HepG2 (cell line): ENCODE measurements at regions not wholly inside any gene's neighbourhood (a gene's known extent, or its start where the extent isn't known, plus 50 kb on each side); places are given as distances from the start of the nearest gene placed in this dataset.

ENCODE experiments used
- ATAC-seq: fragments of 200-7000 bp; cut with Tn5 transposase; 3 replicates; pipeline ENCODE4 v1.9.1; 2020; ENCODE audit warnings: mild to moderate bottlenecking, moderate library complexity
- BruUV-seq: library from RNA; stranded (reverse); fragments of 400-500 nt; replicated peaks from 2 replicates; lab custom pipeline; 2021; lab: Mats Ljungman, UMichigan
- CTCF ChIA-PET: fragments of 300-600 bp; formaldehyde crosslinking; extraction: SDS; loops from one replicate; lab custom pipeline; 2021; ENCODE audit warnings: low total read pairs, inconsistent platforms, low intra/inter-chr PET ratio; lab: Yijun Ruan, JAX
- POLR2A ChIA-PET: fragments of 350-600 bp; sonication (Branson Sonifier 250); formaldehyde crosslinking; loops from one replicate; lab custom pipeline; 2020; ENCODE audit warnings: antibody characterized with exemption, inconsistent platforms; lab: Yijun Ruan, JAX
- DNase-seq: peaks from one replicate; pipeline ENCODE4 v3.0.0-alpha.2; 2015; ENCODE audit warnings: low spot score
- FAIRE-seq: peaks from 3 replicates; lab custom pipeline; 2011; peaks lifted over from hg19 to GRCh38; lab: Jason Lieb, UNC
- H2AFZ ChIP-seq: one replicate; pipeline ENCODE4 v1.6.1; 2011; ENCODE audit warnings: low read length, inconsistent platforms
- H3K27ac ChIP-seq: fragments of 300-600 bp; 3 replicates; pipeline ENCODE4 v1.8.0; 2011; ENCODE audit warnings: mixed run types, mild to moderate bottlenecking, mixed read lengths, low read length, inconsistent platforms; ENCODE audit not compliant: insufficient read depth; ENCODE audit errors: extremely low read length
- H3K27me3 ChIP-seq, 2 experiments: fragments of 200-600 bp in 1 of 2; 2 replicates in 1 of 2; 3 replicates in 1 of 2; pipeline versions ENCODE4 v1.6.0 to v1.8.0; 2011; ENCODE audit warnings: low read length in 2 of 2, mild to moderate bottlenecking in 2 of 2, moderate library complexity in 2 of 2, inconsistent platforms in 1 of 2; ENCODE audit not compliant: insufficient read depth in 2 of 2, control insufficient read depth in 1 of 2
- H3K36me3 ChIP-seq, 2 experiments: fragments of 200-600 bp in 1 of 2; replicated peaks in 1 of 2; 2 replicates in 1 of 2; 3 replicates in 1 of 2; pipeline versions ENCODE4 v1.5.1 to v1.8.0; 2011; ENCODE audit warnings: low read length in 2 of 2, inconsistent platforms in 1 of 2; ENCODE audit not compliant: insufficient read depth in 2 of 2, control insufficient read depth in 1 of 2
- H3K4me1 ChIP-seq: 2 replicates; pipeline ENCODE4 v1.5.1; 2012; ENCODE audit warnings: low read length, inconsistent platforms; ENCODE audit not compliant: insufficient read depth
- H3K4me2 ChIP-seq: 2 replicates; pipeline ENCODE4 v1.6.0; 2011; ENCODE audit warnings: low read depth, low read length, inconsistent platforms
- H3K4me3 ChIP-seq, 3 experiments: fragments of 200-600 bp in 1 of 3; sonication (generic), shearing (Covaris generic) in 1 of 3; replicated peaks in 1 of 3; 2 replicates each; pipeline ENCODE4 v1.5.1; 2011 to 2016; ENCODE audit warnings: low read length in 3 of 3, inconsistent platforms in 2 of 3, low read depth in 2 of 3, mild to moderate bottlenecking in 2 of 3, control low read depth in 1 of 3, mixed read lengths in 1 of 3; ENCODE audit not compliant: insufficient read depth in 1 of 3
- H3K79me2 ChIP-seq: one replicate; pipeline ENCODE4 v1.6.1; 2011; ENCODE audit warnings: low read length, inconsistent platforms; ENCODE audit not compliant: insufficient read depth
- H3K9ac ChIP-seq: 2 replicates; pipeline ENCODE4 v1.6.0; 2011; ENCODE audit warnings: mild to moderate bottlenecking, low read depth, low read length, inconsistent platforms; ENCODE audit not compliant: insufficient read depth
- H3K9me3 ChIP-seq: 2 replicates; pipeline ENCODE4 v1.5.1; 2012; ENCODE audit warnings: mild to moderate bottlenecking, low read length
- H4K20me1 ChIP-seq: 2 replicates; pipeline ENCODE4 v1.6.0; 2011; ENCODE audit warnings: inconsistent platforms, mild to moderate bottlenecking, low read length, moderate library complexity; ENCODE audit not compliant: insufficient read depth
- ATF7 ChIP-seq, 2 experiments: fragments of 450-650 bp in 1 of 2; sonication (generic) in 1 of 2; formaldehyde crosslinking in 1 of 2; IDR thresholded peaks; 2 replicates each; pipeline versions ENCODE4 v1.4.0 to v1.6.1; 2016 to 2020; ENCODE audit warnings: antibody characterized with exemption in 1 of 2, mild to moderate bottlenecking in 1 of 2, missing genetic modification reagents in 1 of 2
- CREB1 ChIP-seq, 2 experiments: fragments of 450-650 bp in 1 of 2; IDR thresholded peaks; 2 replicates each; pipeline ENCODE4 v1.6.1; 2016 to 2017; ENCODE audit warnings: control low read depth in 1 of 2, mild to moderate bottlenecking in 1 of 2, missing compliant biosample characterization in 1 of 2, missing genetic modification characterization in 1 of 2
- FUBP1 ChIP-seq: sonication (generic); formaldehyde crosslinking; IDR thresholded peaks from 2 replicates; pipeline ENCODE4 v1.5.1; 2020; ENCODE audit warnings: missing genetic modification reagents, mild to moderate bottlenecking, borderline replicate concordance
- GABPB1 ChIP-seq: IDR thresholded peaks from 2 replicates; pipeline ENCODE4 v1.6.1; 2016; ENCODE audit warnings: mild to moderate bottlenecking, missing genetic modification reagents, moderate library complexity, missing compliant biosample characterization
- GTF3A ChIP-seq: sonication (generic); formaldehyde crosslinking; conservative IDR thresholded peaks from 2 replicates; pipeline ENCODE4 v1.4.0; 2020; ENCODE audit warnings: mild to moderate bottlenecking, missing genetic modification reagents
- MED8 ChIP-seq: sonication (generic); formaldehyde crosslinking; IDR thresholded peaks from 2 replicates; pipeline ENCODE4 v1.8.1; 2023; ENCODE audit warnings: mild to moderate bottlenecking, missing genetic modification reagents; ENCODE audit not compliant: insufficient replicate concordance
- NCOA1 ChIP-seq: sonication (generic); formaldehyde crosslinking; IDR thresholded peaks from 2 replicates; pipeline ENCODE4 v1.9.0; 2021; ENCODE audit warnings: missing genetic modification reagents
- NFKBIZ ChIP-seq: IDR thresholded peaks from 2 replicates; pipeline ENCODE4 v1.6.1; 2018; ENCODE audit warnings: missing genetic modification reagents, missing compliant biosample characterization
- NPAS2 ChIP-seq: sonication (generic); formaldehyde crosslinking; IDR thresholded peaks from 2 replicates; pipeline ENCODE4 v1.8.0; 2022; ENCODE audit warnings: mild to moderate bottlenecking, missing genetic modification reagents, borderline replicate concordance
- PTBP1 ChIP-seq: fragments of 200-400 bp; formaldehyde crosslinking; IDR thresholded peaks from 2 replicates; pipeline ENCODE4 v1.6.1; 2018; ENCODE audit warnings: low read length, low read depth; ENCODE audit not compliant: poor library complexity, severe bottlenecking
- SRF ChIP-seq: IDR thresholded peaks from 2 replicates; pipeline ENCODE4 v1.6.1; 2011; ENCODE audit warnings: mild to moderate bottlenecking, low read depth, low read length, moderate library complexity
- SSRP1 ChIP-seq: IDR thresholded peaks from 2 replicates; pipeline ENCODE4 v1.6.1; 2016; ENCODE audit warnings: control low read depth
- THAP8 ChIP-seq: sonication (generic); formaldehyde crosslinking; IDR thresholded peaks from 2 replicates; pipeline ENCODE4 v1.5.1; 2020; ENCODE audit warnings: missing genetic modification reagents, mild to moderate bottlenecking, borderline replicate concordance
- ZNF224 ChIP-seq: sonication (generic); formaldehyde crosslinking; IDR thresholded peaks from 2 replicates; pipeline ENCODE4 v1.5.0; 2020; ENCODE audit warnings: mild to moderate bottlenecking, missing genetic modification reagents
- ZNF746 ChIP-seq: sonication (generic); formaldehyde crosslinking; IDR thresholded peaks from 2 replicates; pipeline ENCODE4 v1.8.0; 2022; ENCODE audit warnings: mild to moderate bottlenecking, missing genetic modification reagents
- ZNF792 ChIP-seq: IDR thresholded peaks from 2 replicates; pipeline ENCODE4 v1.6.1; 2016
- WGBS: methylation state at CpG from one replicate; pipeline ENCODE4 v1.1.6; 2017; ENCODE audit warnings: low lambda C conversion rate; 5-methylcytosine and 5-hydroxymethylcytosine counted together
- in situ Hi-C: cut with HindIII; loops from 2 replicates; pipeline ENCODE4 v1.10.0; 2017; ENCODE audit warnings: low pct_unique_long_range_greater_than_20kb; ENCODE audit not compliant: extremely low pct_ligation_motif_present
- intact Hi-C: fragments of 100-400 bp; cut with micrococcal nuclease; formaldehyde crosslinking; loops from one replicate; pipeline ENCODE4 v1.10.0; 2022; ENCODE audit not compliant: unreplicated experiment

GRCh38 chr2:150690261-150690660, 202.8 kb upstream of the RND3 start:
- Histone ChIP-seq H3K4me1 (no peaks in the 10 kb centered on the region), H4K20me1 (no peaks in the 10 kb centered on the region), H3K27me3 (no peaks in the 10 kb centered on the region), H3K27ac (no peak overlapping the region), H3K9ac (no peak overlapping the region), H3K4me3 (no peak overlapping the region), H2AFZ (no peak overlapping the region), H3K36me3 (no peaks in the 10 kb centered on the region), H3K4me2 (no peak overlapping the region), H3K9me3 (peaks cover 7% of the 10 kb centered on the region; the same call in 1 of the 2 replicates), H3K79me2 (no peaks in the 10 kb centered on the region)
- ATAC-seq (no peak), DNase-seq (no peak), FAIRE-seq (no peak)
- in situ Hi-C loops = no loop called here
- TF ChIP-seq PTBP1 (no peak), CREB1 (IDR thresholded peaks at IDR 0.05) (peak; percentile 77), CREB1 (CRISPR knock-in tag; IDR thresholded peaks at IDR 0.05) (no peak), FUBP1 (CRISPR knock-in tag) (no peak), ATF7 (IDR thresholded peaks at IDR 0.05) (peak; percentile 22; the same call in 1 of the 2 replicates), ATF7 (CRISPR knock-in tag; IDR thresholded peaks at IDR 0.05) (no peak)
- WGBS = 10% methylated on average over 2 of the region's 2 CpGs
- no TSS peak for BruUV-seq
- POLR2A ChIA-PET = no interaction called here
- intact Hi-C loops = no loop called here
- CTCF ChIA-PET = no interaction called here

- intact Hi-C loops = no loop called here
- no peak for ATAC-seq
- WGBS = 1% methylated on average over 2 of the region's 2 CpGs
These were observed 202.1 kb upstream of the RND3 start for GRCh38 chr2:150689590-150689989.

More at GRCh38 chr2:150689590-150689989, 202.1 kb upstream of the RND3 start:
- Histone ChIP-seq H2AFZ (no peak overlapping the region), H3K79me2 (no peaks in the 10 kb centered on the region), H3K27ac (no peak overlapping the region), H3K27me3 (no peaks in the 10 kb centered on the region), H3K9ac (no peak overlapping the region), H3K36me3 (no peaks in the 10 kb centered on the region), H4K20me1 (no peaks in the 10 kb centered on the region), H3K4me2 (no peak overlapping the region), H3K9me3 (peaks cover 7% of the 10 kb centered on the region; the same call in 1 of the 2 replicates), H3K4me3 (no peak overlapping the region), H3K4me1 (no peaks in the 10 kb centered on the region)
- CTCF ChIA-PET = no interaction called here
- FAIRE-seq (no peak), DNase-seq (no peak)
- POLR2A ChIA-PET = no interaction called here
- no peak for TF ChIP-seq NCOA1 (CRISPR knock-in tag)
- TF ChIP-seq GTF3A (CRISPR knock-in tag) = no peak
- TF ChIP-seq ZNF746 (CRISPR knock-in tag) = no peak
- no peak for TF ChIP-seq GABPB1 (CRISPR knock-in tag)
- no peak for TF ChIP-seq ZNF792
- no peak for TF ChIP-seq SSRP1 (CRISPR knock-in tag)
- no peak for TF ChIP-seq ZNF224 (CRISPR knock-in tag)
- no peak for TF ChIP-seq NFKBIZ (CRISPR knock-in tag)
- no peak for TF ChIP-seq SRF
- no peak for TF ChIP-seq MED8
- TF ChIP-seq THAP8 (CRISPR knock-in tag) = no peak
- no peak for TF ChIP-seq NPAS2 (CRISPR knock-in tag)
- no TSS peak for BruUV-seq
- in situ Hi-C loops = no loop called here
